AG04450 (cell line): ENCODE measurements at regions not wholly inside any gene's neighbourhood (a gene's known extent, or its start where the extent isn't known, plus 50 kb on each side); places are given as distances from the start of the nearest gene placed in this dataset.

ENCODE experiments used
- CTCF ChIA-PET: fragments of 300-600, 350-600 bp; formaldehyde crosslinking; extraction: SDS; loops from one replicate; lab custom pipeline; 2022; ENCODE audit warnings: antibody characterized with exemption, inconsistent platforms; lab: Charles Lee
- POLR2A ChIA-PET: fragments of 350-600 bp; formaldehyde crosslinking; extraction: SDS; loops from one replicate; lab custom pipeline; 2021; ENCODE audit warnings: antibody characterized with exemption, inconsistent platforms; lab: Yijun Ruan, JAX
- DNase-seq: peaks from one replicate; pipeline ENCODE4 v3.0.0-alpha.2; 2011; ENCODE audit warnings: low read depth, low spot score
- H3K27ac ChIP-seq: one replicate; pipeline ENCODE4 v1.5.1; 2012; ENCODE audit warnings: low read depth, low read length, control low read depth
- H3K27me3 ChIP-seq: one replicate; pipeline ENCODE4 v1.6.0; 2012; ENCODE audit warnings: low read length; ENCODE audit not compliant: control insufficient read depth, insufficient read depth
- H3K4me3 ChIP-seq: 2 replicates; pipeline ENCODE4 v1.5.1; 2011; ENCODE audit warnings: mild to moderate bottlenecking, low read depth, low read length, control low read depth
- H3K9me3 ChIP-seq: 2 replicates; pipeline ENCODE4 v1.5.1; 2012; ENCODE audit warnings: low read length; ENCODE audit not compliant: control insufficient read depth, insufficient read depth
- TF ChIP-seq, protein P1 (sequence below): IDR thresholded peaks from 2 replicates; pipeline ENCODE4 v1.5.1; 2011; ENCODE audit warnings: low read depth, low read length, control low read depth, inconsistent platforms

DNA sequence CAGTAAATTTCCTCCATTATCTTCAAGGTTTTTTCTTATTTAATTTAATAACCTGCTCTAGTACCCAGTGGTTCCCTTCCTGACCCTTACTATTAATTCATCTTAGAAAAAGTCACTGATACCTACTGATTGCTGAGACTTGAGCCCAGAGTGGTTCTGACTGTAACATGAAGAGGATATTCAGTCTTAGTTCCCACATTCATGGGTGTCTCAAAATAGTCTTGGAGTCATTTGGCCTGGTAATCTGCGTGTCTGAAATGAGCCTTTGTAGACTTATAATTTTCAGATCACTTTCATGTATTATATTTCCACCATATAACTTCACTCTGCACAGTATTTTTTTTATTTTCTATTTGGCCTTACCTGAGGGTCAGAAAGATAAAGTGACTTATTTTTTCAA lies 732.0 kb upstream of the KIF2B start:
- ChIA-PET CTCF (no interaction called here), POLR2A (no interaction called here)
- H3K9me3 ChIP-seq = no peaks in the 10 kb centered on the region
- H3K4me3 ChIP-seq = no peak overlapping the region
- no peak overlapping the region for H3K27ac ChIP-seq
- no peaks in the 10 kb centered on the region for H3K27me3 ChIP-seq
- no peak for DNase-seq
- TF ChIP-seq, protein P1, sequence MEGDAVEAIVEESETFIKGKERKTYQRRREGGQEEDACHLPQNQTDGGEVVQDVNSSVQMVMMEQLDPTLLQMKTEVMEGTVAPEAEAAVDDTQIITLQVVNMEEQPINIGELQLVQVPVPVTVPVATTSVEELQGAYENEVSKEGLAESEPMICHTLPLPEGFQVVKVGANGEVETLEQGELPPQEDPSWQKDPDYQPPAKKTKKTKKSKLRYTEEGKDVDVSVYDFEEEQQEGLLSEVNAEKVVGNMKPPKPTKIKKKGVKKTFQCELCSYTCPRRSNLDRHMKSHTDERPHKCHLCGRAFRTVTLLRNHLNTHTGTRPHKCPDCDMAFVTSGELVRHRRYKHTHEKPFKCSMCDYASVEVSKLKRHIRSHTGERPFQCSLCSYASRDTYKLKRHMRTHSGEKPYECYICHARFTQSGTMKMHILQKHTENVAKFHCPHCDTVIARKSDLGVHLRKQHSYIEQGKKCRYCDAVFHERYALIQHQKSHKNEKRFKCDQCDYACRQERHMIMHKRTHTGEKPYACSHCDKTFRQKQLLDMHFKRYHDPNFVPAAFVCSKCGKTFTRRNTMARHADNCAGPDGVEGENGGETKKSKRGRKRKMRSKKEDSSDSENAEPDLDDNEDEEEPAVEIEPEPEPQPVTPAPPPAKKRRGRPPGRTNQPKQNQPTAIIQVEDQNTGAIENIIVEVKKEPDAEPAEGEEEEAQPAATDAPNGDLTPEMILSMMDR = no peak

DNA sequence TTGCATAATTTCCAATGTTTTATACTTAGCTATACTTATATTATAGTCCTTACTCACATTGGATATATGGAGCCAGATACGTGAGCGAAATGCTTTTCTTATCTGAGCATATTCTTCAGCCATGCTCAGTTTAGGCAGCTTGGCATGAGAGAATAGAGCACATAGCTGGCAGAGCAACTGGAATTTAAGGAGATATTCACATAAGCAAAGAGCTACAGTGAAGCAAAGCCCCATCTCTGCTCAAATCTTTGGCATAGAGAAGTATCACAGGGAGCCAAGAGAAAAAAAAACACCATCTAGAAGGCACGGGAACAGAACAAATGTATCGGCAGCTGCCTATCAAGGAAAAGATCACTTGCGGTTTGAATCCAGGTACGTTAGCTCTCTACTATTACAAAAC lies 734.2 kb upstream of the KIF2B start:
- TF ChIP-seq, protein P1 = no peak
- CTCF ChIA-PET = interaction anchor here (0.6 kb wide), 1 partner anchor 1816 kb away, joined by 3 read pairs; no protein-coding TSS in a partner anchor
- Histone ChIP-seq H3K9me3 (no peaks in the 10 kb centered on the region), H3K27me3 (no peaks in the 10 kb centered on the region), H3K27ac (no peak overlapping the region), H3K4me3 (no peak overlapping the region)
- no peak for DNase-seq
- POLR2A ChIA-PET = no interaction called here

DNA sequence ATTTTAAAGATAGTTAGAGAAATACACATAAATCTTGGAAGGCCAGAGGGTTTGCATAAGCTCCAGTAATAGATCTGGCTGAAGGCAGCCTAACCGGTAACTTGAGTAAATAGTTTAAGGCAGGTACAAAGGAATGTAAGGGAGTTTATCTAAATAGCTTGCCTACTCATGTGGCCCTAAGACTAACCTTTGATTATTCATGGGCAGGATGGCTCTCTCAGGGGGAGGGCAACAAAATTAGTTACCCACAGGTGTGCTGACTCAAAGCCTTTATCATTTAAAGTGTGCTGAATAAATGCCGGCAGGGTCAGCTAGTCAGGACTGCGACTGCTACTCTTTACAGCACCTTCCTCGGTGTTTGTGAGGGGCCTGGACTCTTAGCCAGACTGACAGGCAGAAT lies 761.3 kb upstream of the KIF2B start:
- POLR2A ChIA-PET = no interaction called here
- Histone ChIP-seq H3K9me3 (peaks cover 17% of the 10 kb centered on the region; the same call in 1 of the 2 replicates), H3K27me3 (no peaks in the 10 kb centered on the region), H3K27ac (no peak overlapping the region), H3K4me3 (no peak overlapping the region)
- TF ChIP-seq, protein P1 = no peak
- DNase-seq = no peak
- CTCF ChIA-PET = no interaction called here

DNA sequence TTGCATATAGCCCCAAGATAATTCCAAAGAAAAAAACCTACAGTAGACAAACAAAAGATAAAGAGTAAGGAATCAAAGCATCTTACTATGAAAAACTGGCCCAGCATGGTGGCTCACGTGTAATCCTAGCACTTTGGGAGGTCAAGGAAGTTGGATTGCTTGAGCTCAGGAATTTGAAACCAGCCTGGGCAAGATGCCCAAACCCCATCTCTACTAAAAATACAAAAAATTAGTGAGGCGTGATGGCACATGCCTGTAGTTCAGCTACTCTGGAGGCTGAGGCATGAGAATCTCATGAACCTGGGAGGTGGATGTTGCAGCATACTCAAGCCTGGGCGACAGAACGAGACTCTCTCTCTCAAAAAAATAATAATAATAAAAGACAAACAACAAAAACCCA lies 764.7 kb upstream of the KIF2B start:
- CTCF ChIA-PET = no interaction called here
- Histone ChIP-seq H3K27ac (no peak overlapping the region), H3K4me3 (no peak overlapping the region), H3K27me3 (no peaks in the 10 kb centered on the region), H3K9me3 (peaks cover 12% of the 10 kb centered on the region; the same call in 1 of the 2 replicates)
- no peak for DNase-seq
- POLR2A ChIA-PET = no interaction called here
- TF ChIP-seq, protein P1 = no peak

DNA sequence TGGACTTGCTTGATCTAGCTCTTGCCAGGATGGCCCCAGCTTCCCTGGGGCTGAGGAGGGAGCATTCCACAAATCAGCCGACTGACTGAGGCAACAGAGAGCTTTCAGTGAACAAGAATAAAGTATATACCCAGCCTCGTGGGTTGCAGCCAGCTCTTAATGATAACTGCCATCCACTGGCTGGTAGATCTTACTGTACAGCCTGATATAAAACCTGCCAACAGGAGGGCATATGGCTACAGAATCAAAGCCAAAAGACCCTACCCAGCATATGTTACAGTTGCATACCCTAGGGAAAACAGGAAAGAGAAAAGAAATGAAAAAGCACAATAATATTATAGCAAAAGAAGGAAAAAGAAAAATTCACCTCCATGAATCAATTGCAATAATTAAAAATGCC lies 775.9 kb upstream of the KIF2B start:
- TF ChIP-seq, protein P1 = no peak
- H3K27ac ChIP-seq = no peak overlapping the region
- peaks cover 23% of the 10 kb centered on the region; the same call in 1 of the 2 replicates for H3K9me3 ChIP-seq
- no peaks in the 10 kb centered on the region for H3K27me3 ChIP-seq
- ChIA-PET POLR2A (no interaction called here), CTCF (no interaction called here)
- no peak overlapping the region for H3K4me3 ChIP-seq
- DNase-seq = no peak
